ENCODE measurements at regions not wholly inside any gene's neighbourhood (a gene's known extent, or its start where the extent isn't known, plus 50 kb on each side); places are given as distances from the start of the nearest gene placed in this dataset.

DNA sequence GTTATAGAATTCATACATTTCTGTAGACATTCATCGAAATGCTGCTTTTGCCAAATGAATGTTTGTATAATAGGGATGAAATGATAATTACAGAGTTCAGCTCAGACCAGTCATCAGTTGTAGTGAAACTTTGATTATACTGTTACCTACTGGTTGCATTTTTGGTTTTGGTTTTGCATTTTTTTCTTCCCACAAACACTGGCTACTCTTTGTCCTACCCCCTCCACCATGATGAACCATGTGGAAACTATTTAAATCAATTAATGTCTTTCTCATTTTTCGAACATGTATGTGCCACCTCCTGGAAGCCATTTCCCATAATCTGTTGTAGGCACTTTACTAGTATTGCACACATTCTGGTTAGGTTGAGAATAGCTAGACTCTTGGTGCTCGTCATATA, 75.3 kb upstream of the MTNR1B start:
- TF ChIP-seq, protein P1, sequence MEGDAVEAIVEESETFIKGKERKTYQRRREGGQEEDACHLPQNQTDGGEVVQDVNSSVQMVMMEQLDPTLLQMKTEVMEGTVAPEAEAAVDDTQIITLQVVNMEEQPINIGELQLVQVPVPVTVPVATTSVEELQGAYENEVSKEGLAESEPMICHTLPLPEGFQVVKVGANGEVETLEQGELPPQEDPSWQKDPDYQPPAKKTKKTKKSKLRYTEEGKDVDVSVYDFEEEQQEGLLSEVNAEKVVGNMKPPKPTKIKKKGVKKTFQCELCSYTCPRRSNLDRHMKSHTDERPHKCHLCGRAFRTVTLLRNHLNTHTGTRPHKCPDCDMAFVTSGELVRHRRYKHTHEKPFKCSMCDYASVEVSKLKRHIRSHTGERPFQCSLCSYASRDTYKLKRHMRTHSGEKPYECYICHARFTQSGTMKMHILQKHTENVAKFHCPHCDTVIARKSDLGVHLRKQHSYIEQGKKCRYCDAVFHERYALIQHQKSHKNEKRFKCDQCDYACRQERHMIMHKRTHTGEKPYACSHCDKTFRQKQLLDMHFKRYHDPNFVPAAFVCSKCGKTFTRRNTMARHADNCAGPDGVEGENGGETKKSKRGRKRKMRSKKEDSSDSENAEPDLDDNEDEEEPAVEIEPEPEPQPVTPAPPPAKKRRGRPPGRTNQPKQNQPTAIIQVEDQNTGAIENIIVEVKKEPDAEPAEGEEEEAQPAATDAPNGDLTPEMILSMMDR (IDR thresholded peaks at IDR 0.05) = no peak
- TF ChIP-seq POLR2A (IDR thresholded peaks at IDR 0.05) = no peak

All from esophagus squamous epithelium (tissue), 4 donors.